ENCODE measurements at regions not wholly inside any gene's neighbourhood (a gene's known extent, or its start where the extent isn't known, plus 50 kb on each side); places are given as distances from the start of the nearest gene placed in this dataset.

DNA sequence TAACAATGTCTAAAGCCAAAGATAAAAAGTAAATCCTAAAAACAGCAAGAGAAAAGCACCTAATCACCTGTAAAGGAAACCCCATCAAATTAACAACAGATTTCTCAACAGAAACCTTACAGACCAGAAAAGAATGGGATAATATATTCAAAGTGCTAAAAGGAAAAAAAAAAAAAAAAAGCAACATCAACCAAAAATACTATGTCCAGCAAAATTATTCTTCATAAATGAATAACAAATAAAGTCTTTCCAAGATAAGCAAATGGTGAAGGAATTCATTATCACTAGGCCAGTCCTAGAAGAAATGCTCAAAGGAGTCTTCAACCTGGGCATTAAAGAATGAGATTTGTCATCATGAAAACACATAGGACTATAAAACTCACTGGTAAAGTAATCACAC is 192.0 kb upstream of the UBASH3B start:
- DNase-seq (ENCODE audit: low read depth in 1 of 2, low spot score in 1 of 2): no peak
- in situ Hi-C loops (cut with HindIII; ENCODE audit: low pct_unique_long_range_greater_than_20kb, low sequenced_read_pairs): no loop called here
- no peak for TF ChIP-seq JUND (IDR thresholded peaks at IDR 0.05; ENCODE audit: low read depth)

DNA sequence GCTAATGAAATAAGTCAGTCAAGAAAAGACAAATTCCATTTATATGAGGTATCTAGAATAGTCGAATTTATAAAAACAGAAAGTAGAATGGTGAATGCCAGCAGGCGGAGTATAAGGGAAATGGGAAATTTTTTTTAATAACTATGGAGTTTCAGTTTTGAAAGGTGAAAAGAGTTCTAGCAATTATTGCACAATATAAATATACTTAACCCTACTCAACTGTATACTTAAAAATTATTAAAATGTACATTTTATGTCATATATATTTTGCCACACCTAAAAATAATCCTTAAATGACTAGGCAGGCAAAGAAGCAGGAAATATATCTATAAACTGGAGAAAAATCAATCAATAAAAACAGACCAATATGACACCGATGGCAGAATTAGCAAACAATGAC is 196.5 kb upstream of the UBASH3B start:
- in situ Hi-C loops (cut with HindIII; ENCODE audit: low pct_unique_long_range_greater_than_20kb, low sequenced_read_pairs): no loop called here
- TF ChIP-seq JUND (IDR thresholded peaks at IDR 0.05; ENCODE audit: low read depth): no peak
- no peak for DNase-seq (ENCODE audit: low read depth in 1 of 2, low spot score in 1 of 2)

DNA sequence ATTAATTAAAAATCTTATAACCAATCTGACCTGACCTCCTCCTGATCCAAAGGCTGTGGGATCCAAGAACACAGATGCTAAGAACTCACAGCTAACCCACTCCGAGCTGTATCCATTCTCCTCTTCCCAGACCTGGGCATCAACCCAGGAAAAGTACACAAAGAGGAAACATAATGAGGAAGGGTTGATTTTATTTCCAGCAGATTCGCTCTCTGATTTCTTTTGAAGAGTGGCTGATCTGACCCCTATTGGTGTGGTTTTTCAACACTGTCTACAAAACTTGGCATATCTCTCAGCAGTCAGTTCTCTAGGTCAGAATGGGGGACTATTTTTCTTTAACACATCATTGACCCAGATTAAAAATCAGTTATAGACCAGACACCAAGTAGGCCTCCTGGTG is 201.9 kb upstream of the UBASH3B start:
- no peak for TF ChIP-seq JUND (IDR thresholded peaks at IDR 0.05; ENCODE audit: low read depth)
- in situ Hi-C loops (cut with HindIII; ENCODE audit: low pct_unique_long_range_greater_than_20kb, low sequenced_read_pairs): no loop called here
- DNase-seq (ENCODE audit: low read depth in 1 of 2, low spot score in 1 of 2): no peak

DNA sequence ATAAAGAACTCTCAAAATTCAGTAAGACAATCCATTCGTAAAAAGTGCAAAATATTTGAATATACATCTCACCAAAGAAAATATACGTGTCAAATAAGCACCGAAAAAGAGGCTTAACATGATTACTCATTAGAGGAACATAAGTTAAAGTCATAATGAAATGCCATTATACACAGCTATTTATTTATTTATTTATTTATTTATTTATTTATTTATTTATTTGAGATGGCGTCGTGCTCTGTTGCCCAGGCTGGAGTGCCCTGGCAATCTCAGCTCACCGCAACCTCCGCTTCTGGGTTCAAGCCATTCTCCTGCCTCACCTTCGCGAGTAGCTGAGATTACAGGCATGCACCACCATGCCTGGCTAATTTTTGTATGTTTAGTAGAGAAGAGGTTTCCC is 203.6 kb upstream of the UBASH3B start:
- no peak for TF ChIP-seq JUND (IDR thresholded peaks at IDR 0.05; ENCODE audit: low read depth)
- in situ Hi-C loops (cut with HindIII; ENCODE audit: low pct_unique_long_range_greater_than_20kb, low sequenced_read_pairs): no loop called here

DNA sequence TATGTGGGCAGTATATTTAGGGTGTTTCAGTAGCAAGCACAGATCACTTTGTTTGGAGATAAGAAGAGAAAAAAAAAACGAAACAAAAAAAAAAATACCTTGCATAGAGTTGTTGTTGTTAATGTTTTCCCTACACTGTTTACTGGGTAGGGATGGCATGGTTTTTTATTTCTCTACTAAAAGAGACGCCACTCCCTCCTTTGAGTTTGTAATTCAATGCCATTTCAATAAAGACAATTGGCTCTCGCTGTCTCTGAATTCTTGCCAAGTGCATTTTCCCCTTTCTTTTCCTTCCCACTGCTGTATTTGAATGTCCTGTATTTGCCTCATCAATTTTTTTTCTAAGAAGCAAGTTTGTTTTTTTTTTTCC is 213.9 kb upstream of the UBASH3B start:
- DNase-seq (ENCODE audit: low read depth in 1 of 2, low spot score in 1 of 2): no peak
- no peak for TF ChIP-seq JUND (IDR thresholded peaks at IDR 0.05; ENCODE audit: low read depth)
- in situ Hi-C loops (cut with HindIII; ENCODE audit: low pct_unique_long_range_greater_than_20kb, low sequenced_read_pairs): no loop called here

More for the DNA sequence above, 203.6 kb upstream of the UBASH3B start:
- DNase-seq (ENCODE audit: low read depth in 1 of 2, low spot score in 1 of 2): no peak

DNA sequence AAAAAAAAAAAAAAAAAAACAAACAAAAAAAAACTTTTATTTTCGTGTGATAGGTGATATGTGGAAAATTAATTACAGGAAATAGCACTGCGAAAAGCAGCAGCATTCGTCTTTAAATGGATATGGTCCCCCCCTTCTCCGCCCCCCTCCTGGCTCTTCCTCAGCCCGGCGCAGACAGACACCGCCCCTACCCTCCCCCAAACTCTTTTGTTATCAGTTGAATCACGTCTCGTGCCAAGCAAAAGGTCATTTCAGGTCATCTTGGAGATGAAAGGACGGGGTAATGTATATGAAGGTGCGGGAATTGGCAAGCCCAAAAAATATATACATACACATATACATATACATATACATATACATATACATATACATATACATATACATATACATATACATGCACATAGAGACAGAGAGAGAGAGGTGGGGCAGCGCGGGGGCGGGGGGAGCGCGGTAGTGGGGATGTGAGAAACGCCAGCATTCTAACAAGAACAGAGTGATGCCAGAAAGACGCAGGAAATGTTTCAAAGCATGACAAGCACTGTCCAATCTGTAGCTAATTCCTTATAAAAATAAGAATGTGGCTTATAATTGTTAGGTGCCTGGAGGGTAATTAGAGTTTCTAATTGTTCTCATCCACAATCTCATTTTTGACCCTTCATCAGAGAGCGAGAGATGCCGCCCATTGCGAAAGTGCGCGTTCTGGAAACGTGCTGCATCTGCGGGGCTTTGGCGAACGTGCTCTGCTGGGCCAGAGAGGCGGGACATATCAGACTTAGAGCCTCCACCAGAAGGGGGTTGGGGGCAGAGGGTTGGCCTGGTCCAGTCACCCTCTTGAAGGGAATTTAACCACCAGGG is 214.5 kb upstream of the UBASH3B start:
- no peak for DNase-seq (ENCODE audit: low read depth in 1 of 2, low spot score in 1 of 2)
- TF ChIP-seq JUND (IDR thresholded peaks at IDR 0.05; ENCODE audit: low read depth): no peak
- in situ Hi-C loops (cut with HindIII; ENCODE audit: low pct_unique_long_range_greater_than_20kb, low sequenced_read_pairs): no loop called here

DNA sequence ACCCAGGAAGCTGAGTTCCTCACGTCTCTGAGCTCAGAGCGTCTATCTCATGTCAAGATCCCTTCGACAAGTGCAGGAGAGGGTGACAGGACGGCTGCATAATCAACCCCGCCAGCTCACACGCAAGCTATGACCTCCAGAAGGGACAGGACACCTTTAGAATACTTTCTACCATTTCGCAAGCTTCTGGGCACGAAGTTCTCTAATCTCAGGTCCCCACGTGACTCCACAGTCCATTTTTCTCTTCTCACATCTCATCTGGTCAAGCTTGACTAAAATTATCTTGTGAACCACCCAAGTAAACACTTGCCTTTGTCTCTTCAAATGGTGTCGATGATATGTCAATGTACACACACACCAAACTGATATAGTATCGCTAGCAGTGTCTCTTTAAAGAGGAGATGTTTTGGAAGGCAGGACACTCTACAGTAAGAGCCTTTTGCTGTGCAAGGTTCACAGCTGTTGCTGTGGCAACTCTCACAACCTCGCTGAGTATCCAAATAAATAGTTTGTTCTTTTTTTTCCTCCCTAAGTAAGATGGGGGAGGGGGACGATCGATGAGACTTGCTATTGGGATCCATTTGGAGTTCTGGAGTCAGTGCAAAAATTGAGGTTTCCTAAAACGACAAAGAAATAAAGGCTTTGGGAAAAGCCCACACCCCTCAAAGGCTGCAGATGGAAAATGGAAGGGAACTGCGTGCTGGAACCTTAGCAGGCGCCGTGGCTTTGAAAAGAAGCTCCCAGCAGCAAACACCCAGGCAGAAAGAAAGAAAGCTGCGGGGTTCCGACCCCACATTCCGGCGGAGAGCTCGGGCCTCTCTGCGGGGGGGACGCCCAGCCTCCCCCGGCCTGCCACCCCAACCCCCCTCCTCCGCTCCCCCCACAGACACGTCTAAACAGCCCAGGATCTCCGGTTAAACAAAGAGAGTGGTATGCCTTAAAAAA is 215.4 kb upstream of the UBASH3B start:
- in situ Hi-C loops (cut with HindIII; ENCODE audit: low pct_unique_long_range_greater_than_20kb, low sequenced_read_pairs): no loop called here
- DNase-seq (ENCODE audit: low read depth in 1 of 2, low spot score in 1 of 2): peak in 1 of 2 experiments; percentile 23
- no peak for TF ChIP-seq JUND (IDR thresholded peaks at IDR 0.05; ENCODE audit: low read depth)

DNA sequence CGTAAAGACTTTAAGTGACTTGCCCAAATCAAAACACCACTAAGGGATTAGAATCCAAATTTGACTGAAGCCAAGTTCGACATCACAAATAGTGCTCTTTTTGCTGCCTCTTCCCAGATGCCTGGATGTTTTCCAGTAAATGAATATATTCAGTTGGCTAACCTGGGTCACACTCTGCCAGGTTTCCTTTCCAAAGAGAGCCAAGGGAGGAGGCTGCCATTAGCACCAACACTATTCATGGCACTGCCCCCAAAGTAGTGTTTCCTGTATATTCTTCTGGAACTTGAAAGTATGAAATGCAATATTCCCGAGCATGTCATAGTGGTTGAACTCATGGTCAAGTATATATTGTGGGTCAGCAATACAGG is 219.3 kb upstream of the UBASH3B start:
- no peak for DNase-seq (ENCODE audit: low read depth in 1 of 2, low spot score in 1 of 2)
- in situ Hi-C loops (cut with HindIII; ENCODE audit: low pct_unique_long_range_greater_than_20kb, low sequenced_read_pairs): no loop called here
- TF ChIP-seq JUND (IDR thresholded peaks at IDR 0.05; ENCODE audit: low read depth): no peak

DNA sequence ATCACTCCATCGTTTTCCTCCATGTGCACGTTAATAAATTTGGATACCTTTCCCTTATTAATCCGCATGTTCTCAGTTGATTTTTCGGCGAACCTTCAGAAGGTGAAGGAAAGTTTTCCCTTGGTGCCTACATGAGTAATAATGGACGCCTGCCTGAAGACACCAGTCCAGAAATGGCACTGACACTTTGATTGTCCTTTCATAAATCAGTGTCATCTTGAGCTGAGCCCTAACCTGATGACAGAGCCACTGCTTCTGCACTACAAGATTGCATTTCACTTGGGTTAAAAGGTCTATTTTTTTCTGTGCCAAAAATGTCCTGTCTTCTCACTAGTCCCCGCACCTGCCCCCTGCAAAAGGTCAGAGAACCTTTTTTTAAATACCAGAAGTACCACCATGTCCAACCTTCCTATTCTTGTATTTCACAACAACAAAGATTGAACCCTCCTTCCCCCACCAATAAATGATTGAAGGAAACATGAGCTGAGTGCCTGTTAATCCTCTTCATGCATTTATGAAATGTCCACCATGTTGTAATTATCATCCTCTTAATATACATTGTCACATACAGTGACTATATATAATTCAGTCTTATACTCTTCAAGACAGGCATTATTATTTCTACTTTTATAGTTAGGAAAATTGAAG is 219.9 kb upstream of the UBASH3B start:
- in situ Hi-C loops (cut with HindIII; ENCODE audit: low pct_unique_long_range_greater_than_20kb, low sequenced_read_pairs): no loop called here
- DNase-seq (ENCODE audit: low read depth in 1 of 2, low spot score in 1 of 2): no peak
- no peak for TF ChIP-seq JUND (IDR thresholded peaks at IDR 0.05; ENCODE audit: low read depth)

DNA sequence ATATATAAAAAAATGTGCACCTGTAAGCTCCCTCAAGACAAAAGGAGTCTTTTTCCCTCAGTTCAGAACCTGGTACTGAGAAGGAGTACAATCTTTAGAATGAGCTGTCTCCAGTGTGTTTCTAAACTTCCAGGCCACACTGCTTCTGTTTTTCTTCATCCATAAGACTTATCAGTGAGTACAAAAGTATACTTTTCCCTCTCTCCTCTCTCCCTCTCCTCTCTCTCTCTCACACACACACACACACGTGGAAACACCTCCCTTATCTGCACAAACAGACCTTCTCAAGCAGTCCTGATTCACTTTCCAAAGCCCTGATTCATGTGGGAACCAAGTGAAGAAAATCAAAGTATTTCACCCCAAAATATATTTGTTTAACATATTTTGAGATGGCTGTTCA is 220.7 kb upstream of the UBASH3B start:
- no peak for DNase-seq (ENCODE audit: low read depth in 1 of 2, low spot score in 1 of 2)
- no peak for TF ChIP-seq JUND (IDR thresholded peaks at IDR 0.05; ENCODE audit: low read depth)
- in situ Hi-C loops (cut with HindIII; ENCODE audit: low pct_unique_long_range_greater_than_20kb, low sequenced_read_pairs): no loop called here

DNA sequence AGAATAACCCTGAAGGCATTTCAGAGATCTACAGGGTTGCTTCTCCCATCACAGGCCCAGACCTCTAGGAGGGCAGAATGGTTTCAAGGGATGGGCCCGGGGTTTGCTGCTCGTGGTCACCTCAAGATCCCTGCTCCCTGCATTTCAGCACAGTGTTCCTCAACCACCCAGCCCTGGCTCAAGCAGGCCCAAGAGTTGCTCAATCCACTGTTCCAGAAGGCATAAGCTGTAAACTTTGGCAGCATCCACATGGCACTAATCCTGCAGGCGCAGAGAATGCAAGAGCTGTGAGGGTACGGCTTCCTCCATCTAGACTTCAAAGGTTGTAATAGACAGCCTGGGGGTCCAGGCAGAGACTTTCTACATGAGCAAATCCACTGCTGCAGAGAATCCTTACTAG is 225.0 kb upstream of the UBASH3B start:
- in situ Hi-C loops (cut with HindIII; ENCODE audit: low pct_unique_long_range_greater_than_20kb, low sequenced_read_pairs): no loop called here
- no peak for DNase-seq (ENCODE audit: low read depth in 1 of 2, low spot score in 1 of 2)
- TF ChIP-seq JUND (IDR thresholded peaks at IDR 0.05; ENCODE audit: low read depth): no peak

DNA sequence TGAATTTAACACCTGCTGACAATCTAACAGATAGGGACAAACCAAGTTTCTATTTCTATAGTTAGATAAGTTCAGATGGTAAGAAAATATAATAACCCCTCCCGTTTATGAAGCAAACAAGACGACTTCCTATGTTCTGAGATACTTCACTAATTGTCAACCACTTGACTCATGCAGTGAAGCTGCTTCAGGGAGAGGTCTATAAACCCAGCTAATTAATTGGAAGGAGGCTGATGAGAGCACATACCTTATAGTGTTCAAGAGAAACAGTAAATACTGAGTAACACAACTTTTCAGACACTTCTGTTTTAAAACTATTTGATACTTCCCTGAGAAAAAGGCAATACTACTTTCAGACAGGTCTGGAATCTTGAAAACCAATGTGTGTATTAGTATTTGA is 229.4 kb upstream of the UBASH3B start:
- TF ChIP-seq JUND (IDR thresholded peaks at IDR 0.05; ENCODE audit: low read depth): no peak
- in situ Hi-C loops (cut with HindIII; ENCODE audit: low pct_unique_long_range_greater_than_20kb, low sequenced_read_pairs): no loop called here

DNA sequence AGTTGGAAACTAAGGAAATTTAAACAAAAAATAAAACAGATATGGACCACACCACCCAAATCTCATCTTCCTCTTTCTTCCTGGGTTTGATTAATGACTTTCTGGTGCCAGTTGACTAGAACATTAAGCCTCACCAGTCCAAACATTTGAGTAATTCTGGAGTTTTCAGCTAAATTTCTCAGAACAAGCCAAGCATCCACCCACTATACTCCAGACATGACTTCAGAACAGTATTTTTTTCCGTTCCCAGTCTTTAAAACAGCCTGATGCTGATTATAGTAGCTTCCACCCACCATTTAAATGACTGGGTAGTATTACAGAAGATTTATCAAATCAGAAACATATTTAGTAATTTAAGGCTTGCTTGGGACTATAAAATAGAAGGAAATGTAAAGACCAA is 230.9 kb upstream of the UBASH3B start:
- no peak for TF ChIP-seq JUND (IDR thresholded peaks at IDR 0.05; ENCODE audit: low read depth)
- in situ Hi-C loops (cut with HindIII; ENCODE audit: low pct_unique_long_range_greater_than_20kb, low sequenced_read_pairs): no loop called here
- no peak for DNase-seq (ENCODE audit: low read depth in 1 of 2, low spot score in 1 of 2)

More for the DNA sequence above, 229.4 kb upstream of the UBASH3B start:
- DNase-seq (ENCODE audit: low read depth in 1 of 2, low spot score in 1 of 2): no peak
